ENCODE measurements at regions not wholly inside any gene's neighbourhood (a gene's known extent, or its start where the extent isn't known, plus 50 kb on each side); places are given as distances from the start of the nearest gene placed in this dataset.

DNA sequence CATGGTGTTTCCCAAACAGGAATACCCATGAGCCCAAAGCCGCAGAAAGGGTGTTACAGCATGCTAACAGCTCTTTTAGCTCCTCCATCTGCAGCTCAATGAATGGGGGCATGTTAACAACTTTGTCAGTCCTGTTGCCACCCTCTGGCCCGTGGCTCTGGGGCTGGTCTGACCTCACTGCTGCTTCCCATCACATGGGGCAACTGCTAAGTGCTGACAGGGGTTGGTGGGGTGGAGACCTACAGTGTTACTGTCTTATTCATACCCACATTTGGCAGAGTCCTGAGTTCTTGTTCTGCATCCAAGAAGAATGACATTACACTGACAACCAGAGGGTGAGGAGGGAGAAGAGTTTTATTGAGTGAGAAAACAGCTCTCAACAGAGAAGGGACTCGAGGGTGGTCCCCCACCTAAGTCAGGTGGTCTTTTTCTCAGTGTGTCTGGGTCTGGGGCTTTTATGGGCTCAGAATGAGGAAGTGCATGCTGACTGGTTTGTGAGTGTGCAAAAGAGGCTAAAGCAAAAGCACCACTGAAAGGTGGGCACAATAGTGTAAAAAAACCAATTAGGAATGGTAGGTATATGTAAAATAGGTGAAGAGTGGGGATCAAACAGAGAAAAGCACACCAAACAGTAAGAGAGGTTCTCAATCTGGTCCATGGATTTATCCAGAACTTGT, 1952.0 kb upstream of the PCDH20 start:
- Histone ChIP-seq H3K4me2 (ENCODE audit: low read length) (no peak overlapping the region), H4K20me1 (ENCODE audit: insufficient read depth, low read length) (no peaks in the 10 kb centered on the region), H3K9ac (ENCODE audit: low read length) (no peak overlapping the region), H3K36me3 (ENCODE audit: insufficient read depth, low read length) (no peaks in the 10 kb centered on the region), H3K4me1 (ENCODE audit: insufficient read depth, low read length) (no peaks in the 10 kb centered on the region), H3K27ac (ENCODE audit: low read depth, low read length) (no peak overlapping the region), H3K9me3 (ENCODE audit: insufficient read depth, low read depth, low read length) (no peaks in the 10 kb centered on the region), H3K79me2 (ENCODE audit: insufficient read depth, low read length) (no peaks in the 10 kb centered on the region), H2AFZ (ENCODE audit: low read depth, low read length) (no peak overlapping the region), H3K27me3 (ENCODE audit: insufficient read depth, low read length) (no peaks in the 10 kb centered on the region), H3K4me3 (ENCODE audit: insufficient read depth, low read depth, low read length) (no peak overlapping the region)
- H3K27ac Mint-ChIP-seq (ENCODE audit: unreplicated experiment), result no peak overlapping the region
- H3K9me3 Mint-ChIP-seq (ENCODE audit: unreplicated experiment), result peaks cover 2% of the 10 kb centered on the region
- no peak for FAIRE-seq
- DNase-seq (ENCODE audit: low read depth), result no peak
- no peaks in the 10 kb centered on the region for H3K4me1 Mint-ChIP-seq (ENCODE audit: low read depth, unreplicated experiment)
- no peaks in the 10 kb centered on the region for H3K27me3 Mint-ChIP-seq (ENCODE audit: low read depth, unreplicated experiment)
- H3K36me3 Mint-ChIP-seq (ENCODE audit: low read depth, unreplicated experiment), result no peaks in the 10 kb centered on the region
- no peak for TF ChIP-seq EZH2 (IDR thresholded peaks at IDR 0.05; ENCODE audit: insufficient read depth, low read length)
- TF ChIP-seq, protein P1, sequence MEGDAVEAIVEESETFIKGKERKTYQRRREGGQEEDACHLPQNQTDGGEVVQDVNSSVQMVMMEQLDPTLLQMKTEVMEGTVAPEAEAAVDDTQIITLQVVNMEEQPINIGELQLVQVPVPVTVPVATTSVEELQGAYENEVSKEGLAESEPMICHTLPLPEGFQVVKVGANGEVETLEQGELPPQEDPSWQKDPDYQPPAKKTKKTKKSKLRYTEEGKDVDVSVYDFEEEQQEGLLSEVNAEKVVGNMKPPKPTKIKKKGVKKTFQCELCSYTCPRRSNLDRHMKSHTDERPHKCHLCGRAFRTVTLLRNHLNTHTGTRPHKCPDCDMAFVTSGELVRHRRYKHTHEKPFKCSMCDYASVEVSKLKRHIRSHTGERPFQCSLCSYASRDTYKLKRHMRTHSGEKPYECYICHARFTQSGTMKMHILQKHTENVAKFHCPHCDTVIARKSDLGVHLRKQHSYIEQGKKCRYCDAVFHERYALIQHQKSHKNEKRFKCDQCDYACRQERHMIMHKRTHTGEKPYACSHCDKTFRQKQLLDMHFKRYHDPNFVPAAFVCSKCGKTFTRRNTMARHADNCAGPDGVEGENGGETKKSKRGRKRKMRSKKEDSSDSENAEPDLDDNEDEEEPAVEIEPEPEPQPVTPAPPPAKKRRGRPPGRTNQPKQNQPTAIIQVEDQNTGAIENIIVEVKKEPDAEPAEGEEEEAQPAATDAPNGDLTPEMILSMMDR (IDR thresholded peaks at IDR 0.05; ENCODE audit: insufficient read depth, low read depth, low read length), result no peak
- H3K4me3 Mint-ChIP-seq (ENCODE audit: unreplicated experiment), result no peak overlapping the region

DNA sequence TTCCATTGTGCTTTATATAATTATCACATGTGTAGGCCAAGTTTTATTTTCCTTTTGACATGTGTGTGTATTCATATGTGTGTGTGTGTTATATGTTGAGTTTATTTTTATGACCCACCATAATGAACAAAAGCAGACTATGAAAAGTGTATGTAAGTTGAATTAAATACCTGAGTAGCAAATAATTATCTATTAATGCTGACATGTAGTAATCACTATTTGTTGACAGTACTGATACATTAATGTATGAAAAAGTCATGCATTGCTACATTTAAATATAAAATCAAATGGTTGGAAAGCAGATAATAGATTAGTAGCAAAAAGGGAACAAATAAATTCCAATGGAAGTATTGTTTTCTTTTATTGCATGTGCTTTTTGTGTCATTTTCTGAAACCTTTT, 1948.5 kb upstream of the PCDH20 start:
- no peaks in the 10 kb centered on the region for H3K27me3 ChIP-seq (ENCODE audit: insufficient read depth, low read length)
- H3K36me3 ChIP-seq (ENCODE audit: insufficient read depth, low read length), result no peaks in the 10 kb centered on the region
- no peaks in the 10 kb centered on the region for H3K4me1 ChIP-seq (ENCODE audit: insufficient read depth, low read length)
- no peak overlapping the region for H3K9ac ChIP-seq (ENCODE audit: low read length)
- Mint-ChIP-seq H3K4me1 (ENCODE audit: low read depth, unreplicated experiment) (no peaks in the 10 kb centered on the region), H3K36me3 (ENCODE audit: low read depth, unreplicated experiment) (no peaks in the 10 kb centered on the region), H3K4me3 (ENCODE audit: unreplicated experiment) (no peak overlapping the region), H3K27ac (ENCODE audit: unreplicated experiment) (no peak overlapping the region), H3K27me3 (ENCODE audit: low read depth, unreplicated experiment) (no peaks in the 10 kb centered on the region), H3K9me3 (ENCODE audit: unreplicated experiment) (peaks cover 2% of the 10 kb centered on the region)
- DNase-seq (ENCODE audit: low read depth), result no peak
- no peaks in the 10 kb centered on the region for H4K20me1 ChIP-seq (ENCODE audit: insufficient read depth, low read length)
- H3K4me2 ChIP-seq (ENCODE audit: low read length), result no peak overlapping the region
- no peak for FAIRE-seq
- TF ChIP-seq, protein P1 (IDR thresholded peaks at IDR 0.05; ENCODE audit: insufficient read depth, low read depth, low read length), result no peak
- no peak for TF ChIP-seq EZH2 (IDR thresholded peaks at IDR 0.05; ENCODE audit: insufficient read depth, low read length)
- H3K9me3 ChIP-seq (ENCODE audit: insufficient read depth, low read depth, low read length), result no peaks in the 10 kb centered on the region
- H3K27ac ChIP-seq (ENCODE audit: low read depth, low read length), result no peak overlapping the region
- no peaks in the 10 kb centered on the region for H3K79me2 ChIP-seq (ENCODE audit: insufficient read depth, low read length)
- H3K4me3 ChIP-seq (ENCODE audit: insufficient read depth, low read depth, low read length), result no peak overlapping the region
- H2AFZ ChIP-seq (ENCODE audit: low read depth, low read length), result no peak overlapping the region

DNA sequence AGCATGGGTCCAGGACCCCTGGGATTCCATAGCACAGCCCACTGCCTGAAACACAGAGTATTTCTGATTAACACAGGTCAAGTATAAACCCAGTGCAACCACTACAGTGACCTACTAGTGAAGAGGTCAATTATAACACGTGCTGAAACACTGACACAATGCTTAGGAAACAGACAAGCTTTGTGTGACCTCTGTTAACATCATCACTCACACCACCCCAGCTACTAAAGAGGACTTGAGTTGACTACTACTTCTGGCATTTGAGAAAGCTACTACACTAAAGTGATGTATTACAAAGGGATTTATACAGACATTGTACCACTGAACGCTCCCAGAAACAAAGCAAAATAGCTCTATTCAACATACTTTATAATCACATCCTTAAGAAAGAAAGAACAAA, 1935.9 kb upstream of the PCDH20 start:
- DNase-seq (ENCODE audit: low read depth), result no peak
- no peak for FAIRE-seq
- H3K36me3 Mint-ChIP-seq (ENCODE audit: low read depth, unreplicated experiment), result no peaks in the 10 kb centered on the region
- Histone ChIP-seq H3K4me2 (ENCODE audit: low read length) (no peak overlapping the region), H3K4me1 (ENCODE audit: insufficient read depth, low read length) (no peaks in the 10 kb centered on the region), H3K9me3 (ENCODE audit: insufficient read depth, low read depth, low read length) (no peaks in the 10 kb centered on the region), H3K27ac (ENCODE audit: low read depth, low read length) (no peak overlapping the region), H3K79me2 (ENCODE audit: insufficient read depth, low read length) (no peaks in the 10 kb centered on the region), H3K27me3 (ENCODE audit: insufficient read depth, low read length) (no peaks in the 10 kb centered on the region), H3K36me3 (ENCODE audit: insufficient read depth, low read length) (no peaks in the 10 kb centered on the region), H4K20me1 (ENCODE audit: insufficient read depth, low read length) (no peaks in the 10 kb centered on the region), H3K4me3 (ENCODE audit: insufficient read depth, low read depth, low read length) (no peak overlapping the region), H3K9ac (ENCODE audit: low read length) (no peak overlapping the region), H2AFZ (ENCODE audit: low read depth, low read length) (no peak overlapping the region)
- H3K27me3 Mint-ChIP-seq (ENCODE audit: low read depth, unreplicated experiment), result no peaks in the 10 kb centered on the region
- H3K4me3 Mint-ChIP-seq (ENCODE audit: unreplicated experiment), result no peak overlapping the region
- no peaks in the 10 kb centered on the region for H3K9me3 Mint-ChIP-seq (ENCODE audit: unreplicated experiment)
- no peaks in the 10 kb centered on the region for H3K4me1 Mint-ChIP-seq (ENCODE audit: low read depth, unreplicated experiment)
- no peak overlapping the region for H3K27ac Mint-ChIP-seq (ENCODE audit: unreplicated experiment)
- TF ChIP-seq, protein P1 (IDR thresholded peaks at IDR 0.05; ENCODE audit: insufficient read depth, low read depth, low read length), result no peak
- TF ChIP-seq EZH2 (IDR thresholded peaks at IDR 0.05; ENCODE audit: insufficient read depth, low read length), result no peak

Data from astrocyte (in vitro differentiated cells and primary cell).